ENCODE measurements at regions not wholly inside any gene's neighbourhood (a gene's known extent, or its start where the extent isn't known, plus 50 kb on each side); places are given as distances from the start of the nearest gene placed in this dataset.

DNA sequence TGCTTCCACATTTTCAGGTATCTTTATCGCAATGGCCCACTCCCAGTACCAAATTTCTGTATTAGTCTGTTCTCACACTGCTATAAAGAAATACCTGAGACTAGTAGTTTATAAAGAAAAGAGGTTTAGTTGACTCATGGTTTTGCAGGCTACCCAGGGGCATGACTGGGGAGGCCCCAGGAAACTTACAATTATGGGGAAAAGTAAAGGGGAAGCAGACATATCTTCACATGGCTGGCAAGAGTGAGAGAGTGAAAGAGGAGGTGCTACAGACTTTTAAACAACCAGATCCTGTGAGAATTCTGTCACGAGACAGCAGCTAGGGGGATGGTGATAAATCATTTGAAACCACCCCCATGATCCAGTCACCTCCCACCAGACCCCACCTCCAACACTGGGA, 238.2 kb upstream of the DMAC1 start:
- TF ChIP-seq POLR2AphosphoS5 (IDR thresholded peaks at IDR 0.05) (no peak), POLR2A (IDR thresholded peaks at IDR 0.05) (no peak)
- TF ChIP-seq, protein P1, sequence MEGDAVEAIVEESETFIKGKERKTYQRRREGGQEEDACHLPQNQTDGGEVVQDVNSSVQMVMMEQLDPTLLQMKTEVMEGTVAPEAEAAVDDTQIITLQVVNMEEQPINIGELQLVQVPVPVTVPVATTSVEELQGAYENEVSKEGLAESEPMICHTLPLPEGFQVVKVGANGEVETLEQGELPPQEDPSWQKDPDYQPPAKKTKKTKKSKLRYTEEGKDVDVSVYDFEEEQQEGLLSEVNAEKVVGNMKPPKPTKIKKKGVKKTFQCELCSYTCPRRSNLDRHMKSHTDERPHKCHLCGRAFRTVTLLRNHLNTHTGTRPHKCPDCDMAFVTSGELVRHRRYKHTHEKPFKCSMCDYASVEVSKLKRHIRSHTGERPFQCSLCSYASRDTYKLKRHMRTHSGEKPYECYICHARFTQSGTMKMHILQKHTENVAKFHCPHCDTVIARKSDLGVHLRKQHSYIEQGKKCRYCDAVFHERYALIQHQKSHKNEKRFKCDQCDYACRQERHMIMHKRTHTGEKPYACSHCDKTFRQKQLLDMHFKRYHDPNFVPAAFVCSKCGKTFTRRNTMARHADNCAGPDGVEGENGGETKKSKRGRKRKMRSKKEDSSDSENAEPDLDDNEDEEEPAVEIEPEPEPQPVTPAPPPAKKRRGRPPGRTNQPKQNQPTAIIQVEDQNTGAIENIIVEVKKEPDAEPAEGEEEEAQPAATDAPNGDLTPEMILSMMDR (IDR thresholded peaks at IDR 0.05): no peak
